T follicular helper cell (primary cell): ENCODE measurements at regions not wholly inside any gene's neighbourhood (a gene's known extent, or its start where the extent isn't known, plus 50 kb on each side); places are given as distances from the start of the nearest gene placed in this dataset.

Experiments used
- DNase-seq: peaks from one replicate; pipeline ENCODE4 v3.0.0-alpha.2; 2020; ENCODE audit warnings: low read depth

DNA sequence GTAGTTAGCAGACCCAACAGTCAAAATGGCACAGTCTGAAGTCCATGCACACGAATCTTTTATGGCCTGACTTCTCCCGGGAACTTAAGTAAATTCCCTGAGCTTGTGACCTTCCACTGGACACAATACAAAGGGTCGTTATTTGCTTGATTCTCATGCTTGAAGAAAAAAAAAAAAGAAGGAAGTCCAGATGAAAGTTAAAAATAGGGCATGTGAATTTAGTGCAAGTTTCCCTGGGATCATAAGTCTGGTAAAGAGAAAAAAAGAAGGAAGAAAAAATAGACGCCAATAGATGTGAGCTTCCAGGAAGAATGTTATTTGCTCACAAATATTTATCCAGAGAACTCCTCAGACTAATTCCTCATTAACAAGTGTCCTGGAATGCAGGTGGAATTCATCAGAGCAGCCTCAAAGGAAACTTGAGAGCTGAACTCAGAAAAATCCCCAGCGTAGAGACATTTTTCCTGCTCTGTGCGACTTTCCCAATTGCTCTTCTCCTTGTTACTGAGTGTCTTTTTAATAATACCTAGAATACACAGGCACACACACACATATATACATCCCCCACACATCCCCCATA is 616.3 kb downstream of the EBF1 start:
- DNase-seq: no peak

DNA sequence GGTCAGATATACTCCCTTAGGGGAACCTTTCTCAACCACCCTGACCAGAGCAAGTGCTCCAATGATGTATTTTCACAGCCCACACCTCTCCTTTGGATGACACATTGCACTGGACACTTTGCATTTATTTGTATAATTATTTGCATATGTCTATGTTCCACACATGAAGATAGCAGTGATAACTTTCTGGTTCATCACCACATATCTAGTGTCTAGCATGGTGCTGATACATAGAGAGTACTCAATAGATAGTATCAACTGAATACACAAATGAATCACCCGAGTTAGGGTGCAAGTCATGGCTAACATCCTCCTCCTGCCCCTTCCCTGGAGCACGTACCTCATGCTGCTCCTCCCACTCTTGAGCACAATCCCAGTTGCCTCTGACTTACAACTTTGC is 617.6 kb downstream of the EBF1 start:
- no peak for DNase-seq

DNA sequence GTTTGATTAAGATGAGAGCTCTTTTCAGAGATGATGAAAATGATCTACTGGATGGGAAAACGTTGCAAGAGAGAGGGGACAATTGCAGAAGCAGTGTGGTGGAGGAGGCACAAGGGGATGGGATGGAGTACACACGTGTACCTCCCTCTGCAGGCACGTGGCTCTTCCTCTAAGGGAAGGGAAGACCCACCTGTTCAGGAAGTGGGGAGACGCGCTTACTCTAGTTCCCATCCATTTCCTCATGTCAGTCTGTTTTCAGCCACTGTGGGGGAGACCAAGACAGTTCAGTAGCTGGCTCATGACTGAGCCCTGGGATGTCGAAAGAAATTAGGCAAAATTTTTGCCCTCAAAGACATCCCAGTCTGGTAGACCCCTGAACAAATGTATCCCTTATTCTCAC is 619.2 kb upstream of the CLINT1 start:
- no peak for DNase-seq

DNA sequence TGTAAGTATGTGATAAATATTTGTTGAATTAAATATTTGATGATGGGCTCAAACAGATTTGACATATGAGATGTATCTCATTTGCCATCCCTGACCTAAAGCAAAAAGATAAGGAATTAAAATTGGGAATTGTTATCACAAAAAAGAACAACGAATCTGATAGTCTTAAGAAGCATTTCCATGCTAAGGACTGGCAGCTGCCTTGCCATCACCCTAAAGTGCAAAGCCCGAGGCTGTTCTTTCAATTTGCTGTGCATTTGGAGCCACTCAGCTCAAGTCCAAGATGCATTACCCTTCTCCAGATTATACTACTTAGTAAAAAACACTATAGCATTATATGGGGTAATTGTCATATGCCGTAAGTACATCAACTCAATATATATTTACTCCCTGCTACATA is 618.3 kb upstream of the CLINT1 start:
- no peak for DNase-seq

DNA sequence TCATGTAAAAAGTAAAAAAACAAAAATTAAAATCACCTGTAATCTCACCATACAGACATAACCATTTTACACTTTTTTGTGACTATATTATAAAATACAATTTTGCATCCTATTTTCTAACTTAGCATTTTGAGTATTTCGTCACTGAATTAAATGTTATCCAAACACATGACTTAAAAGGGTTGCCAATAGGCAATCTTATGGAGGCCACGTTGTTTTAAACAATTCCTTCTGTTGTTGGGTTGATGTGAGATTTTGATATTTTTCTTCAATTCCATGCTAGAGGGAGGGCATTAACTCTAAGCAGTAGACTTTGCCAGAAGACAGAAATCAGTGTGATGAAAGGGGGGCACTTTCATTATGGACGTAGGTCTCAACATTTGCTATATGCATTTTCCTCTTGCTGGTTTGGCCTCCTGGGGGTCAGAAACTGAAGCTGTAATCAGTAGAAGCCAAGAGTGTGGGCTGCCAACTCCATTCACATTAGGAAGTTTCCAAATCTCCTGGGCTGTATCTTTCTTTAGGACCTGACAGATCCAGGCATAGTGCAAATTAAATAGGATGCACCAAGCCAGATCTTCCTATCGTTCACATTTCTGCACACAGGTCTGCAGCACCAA is 614.2 kb upstream of the CLINT1 start:
- DNase-seq: no peak

DNA sequence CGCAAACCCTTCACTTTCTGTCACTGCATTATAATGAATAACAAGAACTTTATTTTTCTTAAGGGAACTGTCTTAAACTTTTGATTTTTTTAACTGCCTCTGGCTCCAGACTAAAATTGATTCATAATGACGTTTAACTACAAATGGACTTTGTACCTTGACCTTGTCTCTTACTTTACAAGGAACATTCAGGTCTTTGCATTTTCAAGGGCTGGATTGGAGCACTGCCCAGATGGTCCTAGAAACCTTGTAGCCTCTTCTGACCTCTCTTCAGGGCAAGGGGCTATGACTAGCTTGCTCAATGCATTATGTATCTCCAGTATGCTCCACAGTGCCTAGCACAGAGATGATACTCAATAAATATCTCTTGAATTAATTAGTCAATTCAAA is 612.6 kb upstream of the CLINT1 start:
- no peak for DNase-seq

DNA sequence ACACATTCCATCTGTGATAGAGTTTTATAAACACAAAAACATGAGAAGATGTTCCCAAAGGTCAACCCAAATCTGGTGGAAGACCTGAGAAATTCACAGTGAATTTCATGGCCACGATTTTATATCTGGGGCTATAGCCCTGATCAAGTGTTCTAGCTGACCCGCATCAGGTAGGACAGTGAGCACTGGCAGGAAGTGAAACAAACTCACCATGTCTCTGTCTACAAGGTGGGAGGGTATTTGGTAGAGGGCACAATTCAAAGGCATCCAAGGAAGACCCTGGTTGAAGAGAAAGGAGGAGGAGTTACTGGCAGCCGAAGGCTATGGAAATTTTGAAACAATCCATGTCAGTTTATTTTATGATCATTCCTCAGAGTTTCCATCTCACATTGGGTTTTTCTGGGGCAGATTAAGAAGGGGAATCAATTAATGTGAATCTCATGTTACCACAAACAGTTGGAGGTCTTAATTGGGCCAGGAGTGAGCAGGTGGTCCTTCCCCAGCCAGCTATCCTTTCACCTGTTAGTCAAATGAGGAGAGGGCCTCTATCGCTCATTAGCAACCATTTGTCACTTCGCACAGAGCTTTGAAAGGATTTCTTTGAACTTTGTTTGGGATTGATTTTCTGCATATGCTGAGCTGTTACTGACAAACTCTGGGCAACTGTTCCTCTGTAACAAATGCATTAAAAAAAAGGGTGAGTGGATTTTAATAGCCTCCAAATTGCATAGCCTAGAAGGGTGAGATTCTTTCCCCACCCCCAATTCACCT is 612.0 kb upstream of the CLINT1 start:
- DNase-seq: no peak

DNA sequence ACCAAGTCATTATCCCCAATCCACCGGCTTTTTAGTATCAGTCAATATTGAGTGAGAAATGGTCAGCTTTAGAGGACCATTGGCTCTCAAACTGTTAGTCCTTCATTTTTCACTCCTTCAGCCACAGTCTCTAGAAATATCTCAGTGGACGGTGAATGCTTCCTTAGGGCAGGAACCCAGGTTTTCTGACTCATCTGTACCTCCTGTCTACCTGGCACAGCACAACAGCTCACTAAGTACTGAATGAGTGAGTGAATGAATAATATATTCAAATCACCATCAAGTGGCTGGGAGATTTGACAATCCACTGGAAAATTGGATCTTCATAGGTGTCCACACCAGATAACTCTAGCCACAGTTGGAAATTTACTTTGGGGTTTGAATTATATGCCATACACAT is 609.5 kb upstream of the CLINT1 start:
- no peak for DNase-seq

DNA sequence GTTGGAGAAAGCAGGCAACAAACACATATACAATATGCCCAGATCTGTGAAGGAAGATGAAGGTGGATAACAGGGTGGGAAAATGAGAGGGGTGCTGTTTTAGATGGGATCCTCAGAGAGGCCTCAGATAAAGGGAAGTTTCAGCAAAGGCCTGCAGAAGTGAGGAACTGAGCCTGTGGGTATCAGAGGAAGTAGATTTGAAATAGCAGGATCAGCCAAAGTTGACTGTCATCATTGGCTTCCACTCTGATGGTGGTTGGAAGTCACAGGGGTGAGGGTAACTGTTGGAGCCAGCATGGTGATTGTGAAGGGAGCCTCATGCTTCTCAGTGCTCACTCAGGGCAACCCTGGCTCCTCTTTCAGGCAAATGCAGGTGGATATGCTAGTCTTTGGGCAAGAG is 607.2 kb upstream of the CLINT1 start:
- no peak for DNase-seq

DNA sequence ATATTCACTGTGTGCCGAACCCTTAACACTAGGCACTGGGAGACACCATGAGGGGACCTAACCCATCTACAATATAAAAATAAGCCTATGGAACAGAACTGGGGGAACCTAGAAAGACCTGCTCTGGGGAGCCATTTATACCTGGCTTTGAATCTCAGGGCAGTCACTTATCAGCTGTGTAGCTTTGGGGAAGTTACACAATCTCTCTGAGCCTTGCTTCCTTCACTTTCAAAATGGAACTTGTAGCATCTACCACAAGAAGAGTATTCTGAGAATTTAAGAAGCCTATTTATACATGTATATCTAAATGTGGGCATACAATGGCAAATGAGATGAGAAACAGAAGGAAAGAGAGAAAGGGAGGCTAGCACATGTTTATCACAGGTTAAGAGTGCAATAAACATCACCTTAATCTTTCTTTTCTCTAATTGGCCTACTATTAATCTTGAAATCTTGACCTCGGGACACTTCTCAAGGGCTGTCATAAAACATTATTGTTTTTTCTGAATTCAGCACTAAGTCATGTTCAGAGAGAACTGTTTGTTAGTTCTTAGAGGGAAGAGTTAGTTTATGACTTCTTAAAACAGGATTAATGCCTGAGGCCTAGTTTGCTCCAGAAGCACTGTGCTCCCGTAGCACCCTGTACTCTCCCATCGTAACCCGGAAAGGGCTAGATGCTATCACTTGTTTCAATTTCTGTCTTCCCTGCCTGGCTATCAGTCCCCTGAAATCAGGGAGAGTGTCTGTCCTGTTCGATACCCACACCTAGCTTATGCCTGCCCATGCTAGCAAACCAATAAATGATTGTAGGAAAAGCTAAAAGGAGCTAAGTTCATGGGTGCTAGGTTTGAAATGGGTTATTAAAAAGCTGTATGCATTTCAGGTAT is 606.4 kb upstream of the CLINT1 start:
- DNase-seq: no peak

DNA sequence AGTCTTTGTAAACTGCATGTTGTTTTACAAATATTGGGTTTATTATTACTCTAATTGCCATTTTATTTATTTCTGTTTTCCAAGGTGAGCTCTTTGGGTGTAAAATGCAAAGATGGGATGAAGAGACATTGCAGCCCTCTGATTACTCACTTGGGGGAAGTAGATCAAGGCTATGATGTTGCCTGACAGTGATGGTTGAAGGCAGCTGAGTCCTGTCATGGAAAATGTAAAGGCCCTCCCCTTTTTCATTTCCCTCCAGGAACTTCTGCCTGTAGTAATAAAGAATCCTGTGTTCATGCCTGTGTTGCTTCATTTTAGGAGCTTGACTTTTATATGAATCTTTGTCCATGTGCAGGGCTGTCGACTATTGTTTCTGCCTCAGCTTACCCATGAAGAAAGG is 605.4 kb upstream of the CLINT1 start:
- DNase-seq: no peak

DNA sequence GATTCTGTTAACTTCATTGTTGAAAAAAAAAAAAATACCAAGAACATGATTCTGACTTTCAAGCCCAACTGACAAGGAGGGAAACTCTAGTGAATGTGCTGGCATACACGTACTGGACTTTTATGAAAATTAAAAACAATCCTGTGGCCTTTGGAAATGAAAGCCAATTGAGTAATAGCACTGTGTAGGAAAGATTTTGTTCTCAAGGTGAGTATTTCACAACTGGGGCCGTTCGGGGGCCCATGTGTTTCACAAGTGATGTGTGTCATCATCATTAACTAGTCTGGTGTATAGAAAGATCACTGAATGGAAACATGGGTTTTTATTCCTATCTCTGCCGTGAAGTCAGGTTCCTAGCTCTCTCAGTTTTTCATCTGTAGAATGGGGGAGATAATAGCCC is 605.0 kb upstream of the CLINT1 start:
- DNase-seq: no peak

DNA sequence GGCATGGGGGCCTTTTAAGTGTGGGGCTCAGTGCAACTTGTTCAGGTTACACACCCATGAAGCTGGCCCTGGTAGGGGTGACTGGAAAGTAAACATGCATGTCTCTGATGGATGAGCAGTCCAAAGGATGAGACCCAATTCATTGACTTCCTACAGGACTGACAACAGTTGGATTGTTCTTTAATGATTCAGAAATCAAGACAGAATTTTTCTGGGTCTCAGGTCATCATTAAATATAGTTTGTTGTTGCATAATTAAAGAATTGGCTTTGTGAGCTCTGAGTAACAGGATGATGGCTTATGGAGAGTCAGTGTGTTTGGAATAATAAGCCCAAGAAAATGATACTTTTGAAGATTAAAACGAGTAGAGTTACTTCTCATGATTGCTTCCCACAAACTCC is 604.2 kb upstream of the CLINT1 start:
- no peak for DNase-seq

DNA sequence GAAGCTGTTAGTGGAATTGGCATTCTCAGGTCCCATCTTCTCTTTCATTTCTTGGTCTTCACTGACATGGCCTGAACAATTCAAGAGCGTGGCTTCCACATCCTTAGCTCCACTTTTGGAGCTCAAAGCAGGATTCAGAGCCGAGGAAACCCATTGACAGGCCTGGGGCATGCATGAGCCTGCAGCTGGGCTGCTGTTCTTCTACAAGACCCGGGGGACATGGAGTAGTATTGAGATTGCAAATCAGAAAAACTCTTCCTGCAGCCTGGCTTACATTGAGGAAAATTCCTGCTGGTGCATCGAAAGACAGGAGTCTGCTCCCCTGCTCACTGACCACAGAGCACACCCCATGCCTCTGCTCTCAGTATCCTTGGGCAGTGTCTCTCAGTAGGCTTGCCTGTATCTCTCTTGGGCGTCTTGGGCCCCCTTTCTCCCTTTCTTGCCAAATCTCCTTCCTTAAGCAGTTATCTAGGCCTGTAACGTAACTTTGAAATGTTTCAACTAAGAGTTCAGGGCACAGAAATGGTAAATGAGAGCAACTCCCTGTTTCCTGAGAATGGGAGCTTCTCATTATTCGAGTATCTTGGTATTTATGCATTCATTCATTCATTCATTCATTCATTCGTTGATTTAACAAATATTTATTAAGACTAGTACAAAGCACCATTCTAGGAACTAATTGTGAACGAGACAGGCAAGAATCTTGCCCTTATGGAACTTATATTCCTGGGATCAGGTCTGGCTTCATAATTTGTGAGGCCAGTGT is 603.6 kb upstream of the CLINT1 start:
- no peak for DNase-seq

DNA sequence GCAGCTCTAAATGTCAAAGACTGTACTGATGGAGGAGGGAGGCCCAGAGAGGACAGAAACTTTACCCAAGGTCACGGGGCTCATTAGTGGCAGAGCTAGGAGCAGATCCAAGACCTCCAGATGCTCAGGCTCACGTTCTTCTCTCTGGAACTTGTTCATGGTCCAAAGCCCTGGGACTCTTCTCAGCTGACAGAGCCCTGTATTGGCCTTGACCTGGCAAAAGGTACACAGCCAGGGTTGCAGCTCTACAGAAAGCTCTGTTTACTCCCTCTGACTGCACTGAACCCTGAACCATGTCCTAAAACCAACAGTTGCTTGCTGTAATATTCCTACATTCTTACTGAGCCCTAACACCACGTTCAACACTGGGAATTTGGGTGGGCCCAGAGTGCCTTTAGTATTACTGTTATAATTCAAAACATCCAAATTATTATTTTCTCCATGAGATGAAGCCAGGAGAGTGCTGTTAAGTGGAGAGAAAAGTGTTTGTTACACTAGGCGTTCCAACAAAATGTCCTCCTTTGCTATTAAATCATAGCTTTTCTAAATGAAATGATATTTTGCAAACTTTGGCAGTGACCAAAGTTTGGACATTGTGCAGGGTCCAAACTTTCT is 602.4 kb upstream of the CLINT1 start:
- DNase-seq: no peak

DNA sequence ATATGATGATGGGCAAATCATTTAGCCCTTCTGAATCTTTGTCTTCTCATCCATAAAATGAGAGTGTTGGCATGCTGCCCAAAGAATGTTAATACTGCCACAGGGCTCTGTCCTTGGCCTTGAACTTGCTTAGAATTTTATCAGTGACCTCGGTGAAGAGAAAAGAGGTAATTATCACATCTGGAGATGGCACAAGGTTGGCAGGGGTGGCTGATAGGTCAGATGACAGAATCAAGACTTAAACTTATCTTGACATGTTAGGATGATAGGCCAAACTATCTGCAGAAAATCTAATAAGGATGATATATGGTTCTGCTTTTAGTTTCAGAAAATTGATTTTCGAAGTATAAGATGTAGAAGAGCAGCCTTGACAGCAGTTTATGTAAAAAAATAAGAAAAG is 599.1 kb upstream of the CLINT1 start:
- DNase-seq: no peak

DNA sequence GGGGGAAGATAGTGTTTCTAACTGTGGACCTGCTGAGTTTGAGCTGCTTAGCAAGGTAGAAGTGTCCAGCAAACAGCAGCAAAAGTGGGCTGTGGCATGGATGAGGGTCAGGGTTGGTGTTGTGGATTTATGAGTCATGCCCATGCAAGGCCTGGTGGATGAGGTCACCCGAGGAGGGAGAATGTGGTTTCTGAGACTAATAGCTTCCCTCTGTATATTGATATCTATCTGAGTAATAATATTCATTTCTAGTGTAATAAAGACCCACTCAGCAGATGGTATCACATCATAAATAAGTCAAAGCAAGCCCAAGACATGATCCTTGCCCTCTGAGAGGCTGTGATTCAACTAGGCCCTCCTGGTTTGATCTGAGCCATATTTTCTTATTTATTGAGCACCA is 597.8 kb upstream of the CLINT1 start:
- DNase-seq: no peak

DNA sequence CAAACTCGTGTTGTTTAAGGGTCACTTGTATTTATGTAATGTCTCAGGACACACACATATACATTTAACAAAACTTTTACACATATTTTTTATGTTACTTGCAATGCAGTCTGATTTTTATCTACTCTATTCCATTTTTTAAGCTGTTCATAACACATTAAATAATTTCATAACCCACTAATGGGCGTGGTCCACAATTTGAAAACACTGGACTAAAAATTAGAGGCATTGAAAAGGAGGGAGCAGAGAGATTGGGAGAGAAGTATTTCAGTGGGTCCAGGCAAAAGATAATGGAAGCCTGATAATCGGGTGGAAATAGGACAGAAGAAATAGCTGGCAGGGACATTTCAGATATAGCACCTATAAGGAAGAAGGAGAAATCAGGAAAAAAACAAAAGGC is 597.3 kb upstream of the CLINT1 start:
- DNase-seq: no peak

DNA sequence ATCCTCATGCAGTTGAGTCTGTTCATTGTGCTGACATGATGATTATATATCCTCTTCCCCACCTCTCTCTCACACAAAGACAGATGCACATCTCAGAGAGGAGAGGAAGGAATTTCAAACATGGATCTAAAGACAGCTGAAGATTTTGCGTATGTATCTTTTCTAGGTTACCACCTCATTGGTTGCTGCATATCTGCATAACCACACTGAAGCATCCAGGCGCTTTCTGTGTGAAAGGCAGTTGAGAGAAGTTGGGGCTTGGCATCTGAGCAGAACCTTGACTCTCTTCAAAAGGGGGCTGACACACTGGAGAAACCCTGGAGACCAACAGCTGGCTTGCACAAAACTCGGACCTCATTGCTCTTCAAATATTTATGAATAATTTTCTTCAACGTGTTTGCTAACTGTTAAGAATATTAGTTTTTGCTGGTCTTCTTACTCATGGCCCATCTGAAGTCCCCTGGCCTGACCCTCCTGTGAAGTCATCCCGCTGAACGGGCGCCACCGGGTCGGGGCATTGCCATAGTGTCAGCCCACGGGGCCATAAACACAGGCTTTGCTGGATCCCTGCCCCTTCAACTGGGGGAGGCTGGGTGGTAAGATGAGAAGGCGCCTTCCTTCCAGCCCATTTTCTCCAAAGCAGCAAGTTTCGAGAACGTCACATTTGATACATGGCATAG is 593.2 kb upstream of the CLINT1 start:
- DNase-seq: no peak

DNA sequence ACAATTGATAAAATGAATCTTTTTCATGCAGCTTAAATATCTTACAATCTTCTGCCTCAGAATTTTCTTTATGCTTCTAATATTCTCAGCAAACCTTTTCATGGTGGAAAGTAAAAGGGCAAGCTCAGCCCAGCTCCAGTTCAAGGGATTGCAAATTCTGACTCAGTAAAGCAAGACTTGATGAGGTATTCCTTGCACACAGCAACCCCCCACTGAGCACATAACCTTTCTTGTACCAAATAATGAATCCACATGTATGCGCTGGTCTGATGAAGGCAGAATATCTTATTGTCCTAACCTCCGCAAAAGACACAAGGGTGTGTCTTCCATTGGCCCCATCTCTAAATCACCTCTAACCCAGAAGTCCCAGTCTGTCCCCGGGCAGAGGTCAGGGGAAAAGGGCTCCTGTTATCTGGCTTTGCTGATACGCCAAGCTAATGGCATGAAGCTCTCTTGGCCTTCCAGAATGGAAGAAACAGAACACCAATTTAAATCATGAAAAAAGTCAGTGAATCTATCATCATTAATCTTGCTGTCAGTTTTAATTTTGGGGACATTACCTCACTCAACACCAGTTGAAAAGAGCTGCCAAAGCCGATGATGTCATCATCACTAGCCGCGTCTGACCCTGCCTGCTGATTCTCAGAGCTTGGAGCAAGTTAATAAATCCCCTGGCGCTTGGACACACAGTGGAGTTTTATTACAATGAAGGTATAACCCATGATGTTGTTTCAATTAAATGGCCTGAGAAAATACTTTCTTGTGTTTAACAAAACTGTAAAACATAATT is 592.5 kb upstream of the CLINT1 start:
- no peak for DNase-seq
